ENCODE measurements at regions not wholly inside any gene's neighbourhood (a gene's known extent, or its start where the extent isn't known, plus 50 kb on each side); places are given as distances from the start of the nearest gene placed in this dataset.
"Not testable (repeated sequence)": the region's sequence is repeated elsewhere in the genome, so short reads cannot be mapped to it uniquely, and the experiment has no call there.

GRCh38 chr4:72893354-72894066 is 176.0 kb downstream of the COX18 start:
- no peaks in the 10 kb centered on the region for H3K9me3 ChIP-seq (ENCODE audit: control insufficient read depth, low read length)
- H3K4me1 ChIP-seq (ENCODE audit: control insufficient read depth, insufficient read depth, low read length): peaks cover 12% of the 10 kb centered on the region
- H3K27me3 ChIP-seq (ENCODE audit: control insufficient read depth, insufficient read depth, low read length, poor library complexity, severe bottlenecking): no peaks in the 10 kb centered on the region
- no peak overlapping the region for H3K27ac ChIP-seq (ENCODE audit: insufficient read depth, low read depth, low read length, poor library complexity, severe bottlenecking)
- WGBS, 2 experiments: 86 to 91% methylated on average over 1 to 2 of the region's 2 CpGs
- H3K4me3 ChIP-seq (ENCODE audit: insufficient read depth, low read depth, low read length): no peak overlapping the region
- H3K36me3 ChIP-seq (ENCODE audit: control insufficient read depth, insufficient read depth, low read length): no peaks in the 10 kb centered on the region

- Histone ChIP-seq H3K4me3 (ENCODE audit: insufficient read depth, low read depth, low read length) (no peak overlapping the region), H3K27ac (ENCODE audit: insufficient read depth, low read depth, low read length, poor library complexity, severe bottlenecking) (no peak overlapping the region), H3K4me1 (ENCODE audit: control insufficient read depth, insufficient read depth, low read length) (no peaks in the 10 kb centered on the region), H3K36me3 (ENCODE audit: control insufficient read depth, insufficient read depth, low read length) (no peaks in the 10 kb centered on the region), H3K27me3 (ENCODE audit: control insufficient read depth, insufficient read depth, low read length, poor library complexity, severe bottlenecking) (no peaks in the 10 kb centered on the region), H3K9me3 (ENCODE audit: control insufficient read depth, low read length) (no peaks in the 10 kb centered on the region)
- 100% methylated on average over 2 of the region's 2 CpGs; no CpG with 5 or more reads in 1 of the 2 experiments for WGBS, 2 experiments
Observed at GRCh38 chr4:72888331-72888730, 181.2 kb downstream of the COX18 start.

- Histone ChIP-seq H3K4me3 (ENCODE audit: insufficient read depth, low read depth, low read length) (no peak overlapping the region), H3K27ac (ENCODE audit: insufficient read depth, low read depth, low read length, poor library complexity, severe bottlenecking) (no peak overlapping the region), H3K36me3 (ENCODE audit: control insufficient read depth, insufficient read depth, low read length) (no peaks in the 10 kb centered on the region), H3K27me3 (ENCODE audit: control insufficient read depth, insufficient read depth, low read length, poor library complexity, severe bottlenecking) (no peaks in the 10 kb centered on the region), H3K4me1 (ENCODE audit: control insufficient read depth, insufficient read depth, low read length) (no peaks in the 10 kb centered on the region), H3K9me3 (ENCODE audit: control insufficient read depth, low read length) (no peaks in the 10 kb centered on the region)
- WGBS, 2 experiments: 57 to 67% methylated on average over 4 of the region's 4 CpGs
Observed at GRCh38 chr4:72887152-72887551, 182.4 kb downstream of the COX18 start.

GRCh38 chr4:72886602-72887001 is 182.9 kb downstream of the COX18 start:
- no peaks in the 10 kb centered on the region for H3K27me3 ChIP-seq (ENCODE audit: control insufficient read depth, insufficient read depth, low read length, poor library complexity, severe bottlenecking)
- no peak overlapping the region for H3K27ac ChIP-seq (ENCODE audit: insufficient read depth, low read depth, low read length, poor library complexity, severe bottlenecking)
- no peaks in the 10 kb centered on the region for H3K9me3 ChIP-seq (ENCODE audit: control insufficient read depth, low read length)
- 86% methylated on average over 1 of the region's 1 CpG; no CpG with 5 or more reads in 1 of the 2 experiments for WGBS, 2 experiments
- H3K4me1 ChIP-seq (ENCODE audit: control insufficient read depth, insufficient read depth, low read length): no peaks in the 10 kb centered on the region
- no peaks in the 10 kb centered on the region for H3K36me3 ChIP-seq (ENCODE audit: control insufficient read depth, insufficient read depth, low read length)
- no peak overlapping the region for H3K4me3 ChIP-seq (ENCODE audit: insufficient read depth, low read depth, low read length)

GRCh38 chr4:72884225-72884624 is 185.3 kb downstream of the COX18 start:
- H3K9me3 ChIP-seq (ENCODE audit: control insufficient read depth, low read length); H3K4me3 ChIP-seq (ENCODE audit: insufficient read depth, low read depth, low read length): not testable (repeated sequence)
- 90 to 96% methylated on average over 7 of the region's 7 CpGs for WGBS, 2 experiments

GRCh38 chr4:72876946-72877345 is 192.6 kb downstream of the COX18 start:
- WGBS, 2 experiments: 92% methylated on average over 17 of the region's 17 CpGs
- H3K4me3 ChIP-seq (ENCODE audit: insufficient read depth, low read depth, low read length): no peak overlapping the region
- H3K4me1 ChIP-seq (ENCODE audit: control insufficient read depth, insufficient read depth, low read length): no peaks in the 10 kb centered on the region
- no peaks in the 10 kb centered on the region for H3K9me3 ChIP-seq (ENCODE audit: control insufficient read depth, low read length)
- H3K36me3 ChIP-seq (ENCODE audit: control insufficient read depth, insufficient read depth, low read length): no peaks in the 10 kb centered on the region
- no peak overlapping the region for H3K27ac ChIP-seq (ENCODE audit: insufficient read depth, low read depth, low read length, poor library complexity, severe bottlenecking)
- no peaks in the 10 kb centered on the region for H3K27me3 ChIP-seq (ENCODE audit: control insufficient read depth, insufficient read depth, low read length, poor library complexity, severe bottlenecking)

More at GRCh38 chr4:72884225-72884624, 185.3 kb downstream of the COX18 start:
- H3K27ac ChIP-seq (ENCODE audit: insufficient read depth, low read depth, low read length, poor library complexity, severe bottlenecking); H3K36me3 ChIP-seq (ENCODE audit: control insufficient read depth, insufficient read depth, low read length); H3K27me3 ChIP-seq (ENCODE audit: control insufficient read depth, insufficient read depth, low read length, poor library complexity, severe bottlenecking); H3K4me1 ChIP-seq (ENCODE audit: control insufficient read depth, insufficient read depth, low read length): not testable (repeated sequence)

- no peaks in the 10 kb centered on the region for H3K4me1 ChIP-seq (ENCODE audit: control insufficient read depth, insufficient read depth, low read length)
- no peak overlapping the region for H3K27ac ChIP-seq (ENCODE audit: insufficient read depth, low read depth, low read length, poor library complexity, severe bottlenecking)
- H3K36me3 ChIP-seq (ENCODE audit: control insufficient read depth, insufficient read depth, low read length): no peaks in the 10 kb centered on the region
- H3K4me3 ChIP-seq (ENCODE audit: insufficient read depth, low read depth, low read length): no peak overlapping the region
- no peaks in the 10 kb centered on the region for H3K27me3 ChIP-seq (ENCODE audit: control insufficient read depth, insufficient read depth, low read length, poor library complexity, severe bottlenecking)
- H3K9me3 ChIP-seq (ENCODE audit: control insufficient read depth, low read length): no peaks in the 10 kb centered on the region
- WGBS, 2 experiments: 89 to 90% methylated on average over 5 of the region's 5 CpGs
Observed at GRCh38 chr4:72875545-72875944, 194.0 kb downstream of the COX18 start.

- no peaks in the 10 kb centered on the region for H3K9me3 ChIP-seq (ENCODE audit: control insufficient read depth, low read length)
- no peaks in the 10 kb centered on the region for H3K4me1 ChIP-seq (ENCODE audit: control insufficient read depth, insufficient read depth, low read length)
- H3K4me3 ChIP-seq (ENCODE audit: insufficient read depth, low read depth, low read length): no peak overlapping the region
- H3K36me3 ChIP-seq (ENCODE audit: control insufficient read depth, insufficient read depth, low read length): no peaks in the 10 kb centered on the region
- 90 to 96% methylated on average over 1 of the region's 1 CpG for WGBS, 2 experiments
- H3K27ac ChIP-seq (ENCODE audit: insufficient read depth, low read depth, low read length, poor library complexity, severe bottlenecking): no peak overlapping the region
- H3K27me3 ChIP-seq (ENCODE audit: control insufficient read depth, insufficient read depth, low read length, poor library complexity, severe bottlenecking): no peaks in the 10 kb centered on the region
Observed at GRCh38 chr4:72875138-72875537, 194.4 kb downstream of the COX18 start.

GRCh38 chr4:72864898-72865297 is 204.6 kb downstream of the COX18 start:
- no peak overlapping the region for H3K27ac ChIP-seq (ENCODE audit: insufficient read depth, low read depth, low read length, poor library complexity, severe bottlenecking)
- no peaks in the 10 kb centered on the region for H3K27me3 ChIP-seq (ENCODE audit: control insufficient read depth, insufficient read depth, low read length, poor library complexity, severe bottlenecking)
- H3K36me3 ChIP-seq (ENCODE audit: control insufficient read depth, insufficient read depth, low read length): no peaks in the 10 kb centered on the region
- no peaks in the 10 kb centered on the region for H3K9me3 ChIP-seq (ENCODE audit: control insufficient read depth, low read length)
- no peak overlapping the region for H3K4me3 ChIP-seq (ENCODE audit: insufficient read depth, low read depth, low read length)
- no peaks in the 10 kb centered on the region for H3K4me1 ChIP-seq (ENCODE audit: control insufficient read depth, insufficient read depth, low read length)

- not testable (repeated sequence) for H3K4me1 ChIP-seq (ENCODE audit: control insufficient read depth, insufficient read depth, low read length); H3K36me3 ChIP-seq (ENCODE audit: control insufficient read depth, insufficient read depth, low read length); H3K4me3 ChIP-seq (ENCODE audit: insufficient read depth, low read depth, low read length); H3K9me3 ChIP-seq (ENCODE audit: control insufficient read depth, low read length); H3K27me3 ChIP-seq (ENCODE audit: control insufficient read depth, insufficient read depth, low read length, poor library complexity, severe bottlenecking); H3K27ac ChIP-seq (ENCODE audit: insufficient read depth, low read depth, low read length, poor library complexity, severe bottlenecking)
- 97 to 100% methylated on average over 1 of the region's 1 CpG for WGBS, 2 experiments
Observed at GRCh38 chr4:72864277-72864676, 205.2 kb downstream of the COX18 start.

- H3K36me3 ChIP-seq (ENCODE audit: control insufficient read depth, insufficient read depth, low read length): no peaks in the 10 kb centered on the region
- H3K27ac ChIP-seq (ENCODE audit: insufficient read depth, low read depth, low read length, poor library complexity, severe bottlenecking): no peak overlapping the region
- no peak overlapping the region for H3K4me3 ChIP-seq (ENCODE audit: insufficient read depth, low read depth, low read length)
- H3K4me1 ChIP-seq (ENCODE audit: control insufficient read depth, insufficient read depth, low read length): no peaks in the 10 kb centered on the region
- H3K9me3 ChIP-seq (ENCODE audit: control insufficient read depth, low read length): no peaks in the 10 kb centered on the region
- no peaks in the 10 kb centered on the region for H3K27me3 ChIP-seq (ENCODE audit: control insufficient read depth, insufficient read depth, low read length, poor library complexity, severe bottlenecking)
Observed at GRCh38 chr4:72860766-72861165, 208.8 kb downstream of the COX18 start.

Data from ectodermal cell (in vitro differentiated cells).